ENCODE measurements at regions not wholly inside any gene's neighbourhood (a gene's known extent, or its start where the extent isn't known, plus 50 kb on each side); places are given as distances from the start of the nearest gene placed in this dataset.

DNA sequence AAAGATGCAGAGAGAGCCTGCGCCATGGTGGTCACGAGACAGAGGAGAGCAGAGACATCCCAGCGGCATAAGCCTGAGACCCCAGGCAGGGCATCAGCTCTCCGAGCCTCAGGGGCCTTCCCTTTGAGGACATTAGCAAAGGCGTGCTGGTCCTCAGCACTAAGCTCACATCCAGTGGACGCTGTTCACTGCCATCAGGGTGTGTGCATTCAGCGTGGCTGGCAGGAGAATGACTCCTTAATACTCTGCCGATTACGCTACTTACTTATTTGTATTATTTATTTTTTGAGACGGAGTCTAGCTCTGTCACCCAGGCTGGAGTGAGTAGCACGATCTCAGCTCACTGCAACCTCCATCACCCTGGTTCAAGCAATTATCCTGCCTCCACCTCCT, 290.2 kb downstream of the KLF6 start:
- DNase-seq (ENCODE audit: extremely low read depth, low read depth): no peak
- TF ChIP-seq, protein P1, sequence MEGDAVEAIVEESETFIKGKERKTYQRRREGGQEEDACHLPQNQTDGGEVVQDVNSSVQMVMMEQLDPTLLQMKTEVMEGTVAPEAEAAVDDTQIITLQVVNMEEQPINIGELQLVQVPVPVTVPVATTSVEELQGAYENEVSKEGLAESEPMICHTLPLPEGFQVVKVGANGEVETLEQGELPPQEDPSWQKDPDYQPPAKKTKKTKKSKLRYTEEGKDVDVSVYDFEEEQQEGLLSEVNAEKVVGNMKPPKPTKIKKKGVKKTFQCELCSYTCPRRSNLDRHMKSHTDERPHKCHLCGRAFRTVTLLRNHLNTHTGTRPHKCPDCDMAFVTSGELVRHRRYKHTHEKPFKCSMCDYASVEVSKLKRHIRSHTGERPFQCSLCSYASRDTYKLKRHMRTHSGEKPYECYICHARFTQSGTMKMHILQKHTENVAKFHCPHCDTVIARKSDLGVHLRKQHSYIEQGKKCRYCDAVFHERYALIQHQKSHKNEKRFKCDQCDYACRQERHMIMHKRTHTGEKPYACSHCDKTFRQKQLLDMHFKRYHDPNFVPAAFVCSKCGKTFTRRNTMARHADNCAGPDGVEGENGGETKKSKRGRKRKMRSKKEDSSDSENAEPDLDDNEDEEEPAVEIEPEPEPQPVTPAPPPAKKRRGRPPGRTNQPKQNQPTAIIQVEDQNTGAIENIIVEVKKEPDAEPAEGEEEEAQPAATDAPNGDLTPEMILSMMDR (IDR thresholded peaks at IDR 0.05; ENCODE audit: low read depth, low read length): no peak

DNA sequence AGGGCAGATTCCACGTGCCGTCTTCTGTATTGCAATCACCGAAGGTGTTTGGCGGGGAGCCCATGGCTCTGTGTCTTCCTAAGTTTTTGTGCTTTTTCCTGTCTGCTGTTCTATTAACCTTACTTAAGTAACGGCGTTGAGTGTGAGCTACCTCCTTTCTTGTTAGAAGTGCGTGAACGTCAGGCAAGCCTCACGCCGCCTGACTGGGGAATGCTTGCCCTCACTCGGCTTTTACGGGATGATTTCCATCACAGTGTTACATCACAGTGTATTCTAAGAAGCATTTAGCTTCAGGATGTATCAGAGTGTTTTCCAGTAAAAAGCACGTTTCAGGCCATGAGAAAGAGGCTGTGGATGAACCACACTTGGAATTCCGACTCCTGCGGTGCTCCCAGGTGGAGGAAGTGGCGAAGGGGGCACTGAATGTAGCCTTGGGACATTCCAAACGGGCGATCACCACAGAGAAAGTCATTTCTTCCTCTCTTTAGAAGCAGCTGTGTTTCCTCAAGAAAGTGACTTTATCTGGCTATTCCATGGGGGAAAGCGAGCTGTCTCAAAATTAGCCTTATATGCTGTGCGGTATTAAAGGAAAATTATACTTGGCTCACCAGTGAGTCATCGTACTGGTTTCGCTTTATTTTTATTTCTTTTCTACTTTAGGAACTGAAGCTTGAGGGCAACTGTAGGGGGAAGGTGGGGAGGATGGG, 290.7 kb downstream of the KLF6 start:
- DNase-seq (ENCODE audit: extremely low read depth, low read depth): no peak
- TF ChIP-seq, protein P1 (IDR thresholded peaks at IDR 0.05; ENCODE audit: low read depth, low read length): no peak

DNA sequence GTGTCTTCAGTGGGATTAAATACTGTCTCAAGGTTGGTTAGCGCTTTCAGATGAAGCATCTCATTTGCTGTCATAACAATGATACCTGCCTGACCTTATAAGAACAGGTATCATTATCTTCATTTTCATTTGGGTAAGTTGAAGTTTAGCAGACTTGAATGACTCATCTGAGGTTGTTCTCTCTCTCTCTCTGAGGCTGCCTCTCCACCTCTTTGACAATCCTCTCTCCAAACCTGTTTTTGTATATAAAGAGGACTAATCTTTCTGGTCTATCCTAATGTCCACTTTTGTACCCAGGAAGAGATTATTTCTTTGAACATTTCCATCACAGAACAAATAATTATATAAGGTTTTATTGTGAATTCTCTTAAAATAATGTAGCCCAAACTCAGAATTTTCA, 291.4 kb downstream of the KLF6 start:
- TF ChIP-seq, protein P1 (IDR thresholded peaks at IDR 0.05; ENCODE audit: low read depth, low read length): no peak
- no peak for DNase-seq (ENCODE audit: extremely low read depth, low read depth)

DNA sequence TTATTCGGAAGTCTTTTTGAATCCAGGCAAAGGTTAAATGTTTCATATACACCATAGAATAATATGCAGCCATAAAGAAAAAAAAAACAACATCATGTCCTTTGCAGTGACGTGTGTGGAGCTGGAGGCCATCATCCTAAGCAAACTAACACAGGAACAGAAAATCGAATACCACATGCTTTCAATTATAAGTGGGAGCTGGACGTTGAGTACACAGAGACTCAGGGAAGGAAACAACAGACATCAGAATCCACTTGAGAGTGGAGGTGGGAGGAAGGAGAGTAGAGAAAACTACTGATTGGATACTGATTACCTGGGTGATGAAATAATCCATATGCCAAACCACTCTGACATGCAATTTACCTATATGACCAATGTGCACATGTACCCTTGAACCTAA, 293.4 kb downstream of the KLF6 start:
- DNase-seq (ENCODE audit: extremely low read depth, low read depth): no peak
- TF ChIP-seq, protein P1 (IDR thresholded peaks at IDR 0.05; ENCODE audit: low read depth, low read length): no peak

DNA sequence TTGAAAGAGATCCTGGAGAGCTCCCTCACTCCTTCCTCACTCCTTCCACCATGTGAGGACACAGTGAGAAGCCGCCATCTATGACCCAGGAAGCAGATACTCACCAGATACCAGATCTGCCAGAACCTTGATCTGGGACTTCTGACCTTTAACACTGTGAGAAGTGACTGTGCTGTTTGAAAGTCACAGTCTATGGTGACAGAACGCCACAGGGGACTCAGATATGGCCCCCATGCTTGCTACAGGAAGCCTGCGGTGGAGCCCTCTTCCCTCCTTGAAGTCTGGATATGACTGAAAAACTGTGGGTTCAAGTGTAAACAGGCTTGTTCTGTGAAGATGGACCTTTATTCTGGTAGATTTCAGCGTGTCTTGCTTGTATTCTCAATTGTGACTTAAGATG, 297.8 kb downstream of the KLF6 start:
- no peak for DNase-seq (ENCODE audit: extremely low read depth, low read depth)
- TF ChIP-seq, protein P1 (IDR thresholded peaks at IDR 0.05; ENCODE audit: low read depth, low read length): no peak

DNA sequence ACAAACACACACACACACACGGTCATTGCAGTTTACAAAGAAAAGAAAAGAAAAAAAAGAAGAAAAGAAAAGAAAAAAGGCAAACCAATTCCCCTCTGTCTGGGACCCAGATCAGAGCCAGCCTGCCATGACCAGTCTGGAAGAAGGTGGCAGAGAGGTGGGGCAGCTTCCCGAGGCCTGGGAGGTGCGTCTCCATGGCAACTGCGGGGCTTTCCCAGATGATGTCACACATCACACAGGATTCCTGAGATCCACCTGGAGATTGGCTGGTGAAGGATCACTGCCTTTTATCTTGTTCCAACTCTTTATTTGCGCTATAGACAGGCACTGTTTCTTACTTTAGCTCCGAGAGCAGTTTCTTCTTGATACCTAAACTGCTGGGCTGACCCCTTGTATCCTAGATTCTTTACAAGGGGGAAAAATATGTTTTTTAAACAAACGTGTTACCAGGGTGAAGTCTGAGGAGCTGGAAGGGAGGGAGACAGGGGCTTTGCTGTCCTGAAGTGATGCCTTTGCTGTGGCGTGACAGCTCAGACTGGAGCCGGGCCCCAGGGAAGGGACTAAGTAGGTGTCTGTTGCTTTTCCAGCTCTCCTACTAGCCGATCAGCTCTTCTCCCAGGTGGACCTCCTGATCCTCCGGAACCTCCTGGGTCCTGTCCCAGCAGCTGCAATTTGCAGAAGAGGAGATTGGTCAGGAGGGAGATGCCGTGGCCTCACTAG, 298.5 kb downstream of the KLF6 start:
- DNase-seq (ENCODE audit: extremely low read depth, low read depth): no peak
- TF ChIP-seq, protein P1 (IDR thresholded peaks at IDR 0.05; ENCODE audit: low read depth, low read length): no peak

DNA sequence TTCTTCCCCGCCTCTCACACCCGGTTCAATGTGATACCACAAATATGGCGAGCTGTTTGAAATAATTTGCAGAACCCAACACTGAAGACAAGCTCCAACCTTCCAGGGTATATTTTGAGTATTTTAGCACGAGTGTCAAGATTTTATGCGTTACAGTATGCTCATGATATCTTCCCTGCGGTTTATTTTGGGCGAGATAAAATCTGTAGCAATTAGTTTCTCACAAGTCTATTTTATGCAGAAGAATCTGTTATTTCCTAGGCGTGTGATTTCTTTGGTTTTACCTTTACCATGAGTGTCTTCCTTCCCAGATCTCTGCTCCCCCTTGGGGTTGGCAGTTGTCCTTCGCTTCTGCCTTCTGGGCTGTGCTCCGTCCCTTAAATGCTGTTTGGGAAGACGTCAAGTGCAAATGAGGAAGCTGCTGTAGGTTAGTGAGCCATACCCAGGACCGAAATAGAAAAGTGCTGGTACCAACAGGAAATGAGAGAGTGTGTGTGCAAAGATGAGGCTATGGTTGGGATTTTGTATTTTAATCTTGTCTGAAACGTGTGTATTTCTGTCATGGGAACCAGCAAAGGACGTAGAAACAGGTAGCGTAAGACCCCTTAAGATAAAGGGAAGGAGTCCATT, 299.8 kb downstream of the KLF6 start:
- no peak for DNase-seq (ENCODE audit: extremely low read depth, low read depth)
- TF ChIP-seq, protein P1 (IDR thresholded peaks at IDR 0.05; ENCODE audit: low read depth, low read length): no peak
